GM12873 (cell line): ENCODE measurements at regions not wholly inside any gene's neighbourhood (a gene's known extent, or its start where the extent isn't known, plus 50 kb on each side); places are given as distances from the start of the nearest gene placed in this dataset.

ENCODE experiments used
- TF ChIP-seq, protein P1 (sequence below): IDR thresholded peaks from 2 replicates; pipeline ENCODE4 v1.5.1; 2012; ENCODE audit warnings: low read depth, mild to moderate bottlenecking, moderate library complexity, low read length, control low read depth; ENCODE audit not compliant: insufficient read depth; ENCODE audit errors: missing control alignments

DNA sequence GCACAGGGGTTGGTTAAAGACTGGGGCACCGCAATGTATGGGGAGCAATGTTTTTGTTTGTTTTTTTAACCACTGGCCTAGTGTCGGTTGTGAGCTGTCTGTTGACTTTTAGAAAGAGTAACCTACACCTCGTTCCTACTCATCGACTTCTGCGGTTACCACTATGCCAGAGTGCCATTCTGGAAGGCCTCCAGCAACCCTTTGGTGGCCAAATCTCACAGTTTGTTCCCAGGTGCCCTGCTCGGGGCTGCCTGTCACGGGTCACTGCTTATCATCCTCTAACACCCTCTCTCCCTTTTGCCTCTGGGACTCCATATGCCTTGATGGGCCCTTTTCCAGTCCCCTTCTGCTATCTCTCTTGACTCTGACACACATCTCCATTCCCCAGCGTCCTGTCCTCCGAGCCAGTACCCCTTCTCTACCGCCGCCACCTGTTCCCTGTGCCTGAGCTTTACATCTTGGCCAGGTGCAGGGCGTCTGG lies 290.4 kb upstream of the C2CD4B start:
- TF ChIP-seq, protein P1, sequence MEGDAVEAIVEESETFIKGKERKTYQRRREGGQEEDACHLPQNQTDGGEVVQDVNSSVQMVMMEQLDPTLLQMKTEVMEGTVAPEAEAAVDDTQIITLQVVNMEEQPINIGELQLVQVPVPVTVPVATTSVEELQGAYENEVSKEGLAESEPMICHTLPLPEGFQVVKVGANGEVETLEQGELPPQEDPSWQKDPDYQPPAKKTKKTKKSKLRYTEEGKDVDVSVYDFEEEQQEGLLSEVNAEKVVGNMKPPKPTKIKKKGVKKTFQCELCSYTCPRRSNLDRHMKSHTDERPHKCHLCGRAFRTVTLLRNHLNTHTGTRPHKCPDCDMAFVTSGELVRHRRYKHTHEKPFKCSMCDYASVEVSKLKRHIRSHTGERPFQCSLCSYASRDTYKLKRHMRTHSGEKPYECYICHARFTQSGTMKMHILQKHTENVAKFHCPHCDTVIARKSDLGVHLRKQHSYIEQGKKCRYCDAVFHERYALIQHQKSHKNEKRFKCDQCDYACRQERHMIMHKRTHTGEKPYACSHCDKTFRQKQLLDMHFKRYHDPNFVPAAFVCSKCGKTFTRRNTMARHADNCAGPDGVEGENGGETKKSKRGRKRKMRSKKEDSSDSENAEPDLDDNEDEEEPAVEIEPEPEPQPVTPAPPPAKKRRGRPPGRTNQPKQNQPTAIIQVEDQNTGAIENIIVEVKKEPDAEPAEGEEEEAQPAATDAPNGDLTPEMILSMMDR, result no peak

DNA sequence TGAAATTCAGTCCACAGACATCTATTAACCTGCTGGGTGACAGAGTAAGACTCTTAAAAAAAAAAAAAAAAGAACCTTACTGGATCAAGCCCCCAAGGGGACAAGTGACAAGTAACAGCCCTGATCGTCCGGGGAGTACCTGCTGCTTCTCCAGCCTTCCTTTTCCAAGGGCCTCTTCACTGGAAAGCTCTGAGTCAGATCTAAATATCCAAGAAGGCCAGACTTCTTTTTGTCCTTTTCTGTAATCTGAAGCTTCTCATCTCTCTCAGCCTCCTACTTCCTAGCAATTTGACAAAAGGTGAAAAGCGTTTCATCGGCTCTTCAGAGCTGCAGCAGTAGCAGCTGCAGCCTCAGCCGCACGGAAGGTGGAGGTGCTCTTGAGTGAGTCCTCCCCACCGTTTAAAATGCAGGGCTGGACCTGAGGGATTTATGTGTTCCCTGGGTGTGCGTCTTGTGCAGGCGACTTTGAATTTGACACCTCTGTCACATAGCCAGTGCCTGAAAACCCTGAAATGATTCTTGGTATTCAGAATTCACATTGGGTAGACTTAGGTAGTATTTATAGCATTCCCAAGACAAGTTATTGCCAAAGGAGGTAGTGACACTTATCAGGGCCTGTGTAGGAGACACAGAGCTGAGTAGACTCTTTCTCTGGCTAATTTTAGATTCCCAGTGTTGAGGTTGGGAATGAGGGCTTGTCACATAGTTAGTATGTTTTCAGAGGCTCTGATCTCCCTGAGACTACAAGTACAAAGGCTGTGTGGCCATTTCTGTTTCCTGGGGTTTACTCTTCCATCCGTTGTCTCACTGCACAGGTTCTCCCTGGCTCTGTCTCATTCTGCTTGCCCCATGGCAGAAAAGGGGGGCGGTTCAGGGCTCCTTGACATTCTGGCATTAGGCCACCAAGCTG lies 291.2 kb upstream of the C2CD4B start:
- TF ChIP-seq, protein P1, result no peak

DNA sequence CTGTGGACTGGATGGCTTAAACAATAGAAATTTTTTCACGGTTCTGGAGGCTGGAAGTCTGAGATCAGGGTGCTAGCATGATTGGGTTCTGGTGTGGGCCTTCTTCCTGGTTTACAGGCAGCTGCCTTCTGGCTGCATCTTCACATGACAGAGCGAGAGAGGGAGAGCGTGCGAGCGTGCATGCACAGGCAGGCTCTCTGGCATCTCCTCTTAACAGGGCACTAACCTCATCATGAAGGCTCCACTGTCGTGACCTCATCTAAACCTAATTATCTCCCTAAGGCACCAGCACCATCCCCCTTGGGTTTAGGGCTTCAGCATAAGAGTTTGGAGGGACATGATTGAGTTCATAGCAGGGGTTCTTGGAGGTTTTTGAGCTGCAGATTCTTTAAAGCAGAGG lies 292.0 kb upstream of the C2CD4B start:
- TF ChIP-seq, protein P1, result no peak

DNA sequence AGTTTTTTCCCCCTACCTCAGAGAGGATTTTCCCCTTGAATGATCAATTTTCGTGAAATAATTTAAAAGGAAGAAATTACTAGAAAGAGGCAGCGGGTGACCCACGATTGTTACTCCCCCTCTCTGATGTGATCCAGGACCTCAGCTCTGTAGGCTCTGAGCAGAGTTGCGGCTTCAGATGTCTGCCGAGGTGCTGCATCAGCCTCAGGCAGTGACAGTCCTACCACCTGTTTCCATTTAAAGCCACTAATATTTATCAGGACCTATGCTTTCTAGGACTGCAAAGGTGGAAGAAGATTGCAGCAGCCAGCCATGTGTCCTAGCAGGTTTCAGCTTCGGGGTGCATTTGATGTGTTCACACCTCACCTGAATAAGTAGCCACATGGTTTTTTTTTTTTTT lies 294.8 kb upstream of the C2CD4B start:
- TF ChIP-seq, protein P1, result no peak

DNA sequence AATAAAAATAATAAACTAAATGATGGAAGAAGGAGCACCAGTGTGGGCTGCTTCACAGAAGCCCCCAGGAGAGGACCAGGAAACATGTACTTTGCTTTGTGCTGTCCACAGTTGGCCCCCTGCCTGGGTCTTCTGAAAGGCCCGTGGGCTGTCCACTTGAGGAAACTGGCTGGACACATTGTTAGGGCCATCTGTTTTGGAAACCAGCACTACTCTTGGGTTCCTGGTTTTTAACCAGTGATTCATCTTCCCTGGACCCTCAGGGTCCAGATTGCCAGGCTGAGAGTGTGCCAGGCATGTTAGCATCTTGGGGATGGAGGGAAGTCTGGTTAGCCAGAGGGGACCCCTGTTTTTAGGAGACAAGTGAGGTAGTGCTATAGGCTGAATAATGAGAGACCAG lies 297.2 kb upstream of the C2CD4B start:
- TF ChIP-seq, protein P1, result no peak

DNA sequence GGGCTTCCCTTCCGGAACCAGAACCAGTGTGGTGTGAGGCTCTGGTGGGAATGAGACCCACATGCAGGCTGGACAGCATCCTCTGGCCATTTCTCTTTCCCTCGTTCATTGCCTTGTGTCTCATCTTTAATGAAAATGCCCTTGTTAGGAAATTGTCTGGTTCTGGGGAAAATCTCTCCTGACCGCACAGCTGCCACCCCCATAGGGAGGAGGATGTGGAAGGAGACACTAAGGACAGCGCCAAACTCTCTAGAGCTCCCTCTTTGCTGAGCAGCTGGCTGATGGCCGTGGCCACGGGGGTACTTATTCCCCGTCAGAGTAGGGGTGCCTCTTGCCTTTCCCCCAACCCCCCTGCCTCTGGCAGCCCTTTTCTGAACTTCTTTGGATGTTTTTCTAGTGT lies 297.6 kb upstream of the C2CD4B start:
- TF ChIP-seq, protein P1, result no peak

DNA sequence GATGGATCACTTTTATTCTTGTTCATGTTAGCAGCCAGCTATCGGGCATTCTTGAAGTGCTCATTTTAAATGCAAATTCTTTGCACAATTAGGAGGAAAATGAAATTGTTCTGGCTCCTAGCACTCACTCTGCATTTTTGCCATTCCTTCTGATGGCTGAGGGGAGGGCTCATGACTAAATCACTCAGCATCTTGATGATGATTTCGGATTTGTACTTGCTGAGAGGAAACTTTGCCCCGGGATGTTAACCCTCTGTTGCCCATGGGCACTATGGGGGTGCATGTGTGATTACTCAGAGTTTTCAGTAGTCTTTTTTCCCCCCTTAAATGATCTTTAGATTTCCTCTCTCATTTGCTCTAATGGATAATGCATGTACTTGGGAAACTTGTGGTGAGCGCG lies 299.6 kb upstream of the C2CD4B start:
- TF ChIP-seq, protein P1, result no peak
